HL-60 (cell line): ENCODE measurements at regions not wholly inside any gene's neighbourhood (a gene's known extent, or its start where the extent isn't known, plus 50 kb on each side); places are given as distances from the start of the nearest gene placed in this dataset.

Experiments
- DNase-seq, 2 experiments: peaks; one replicate each; pipeline ENCODE4 v3.0.0-alpha.2; 2010 to 2020; ENCODE audit warnings: low read depth in 1 of 2, low spot score in 1 of 2
- H3K27ac ChIP-seq: fragments of 250-450 bp; sonication (Bioruptor Pico); replicated peaks from 2 replicates; pipeline ENCODE4 v1.5.1; 2020; ENCODE audit warnings: mild to moderate bottlenecking, moderate library complexity
- H3K27me3 ChIP-seq: fragments of 250-450 bp; sonication (Bioruptor Pico); 2 replicates; pipeline ENCODE4 v1.5.1; 2021; ENCODE audit warnings: mild to moderate bottlenecking, moderate library complexity; ENCODE audit not compliant: insufficient read depth, poor library complexity, severe bottlenecking
- H3K4me3 ChIP-seq: replicated peaks from 2 replicates; pipeline ENCODE4 v1.5.1; 2011; ENCODE audit warnings: mild to moderate bottlenecking, control low read depth, low read length; ENCODE audit not compliant: insufficient read depth
- CTCF ChIP-seq: IDR thresholded peaks from one replicate; pipeline ENCODE4 v1.5.1; 2011; ENCODE audit warnings: low read length, control low read depth, inconsistent platforms; ENCODE audit not compliant: insufficient read depth
- GABPA ChIP-seq: IDR thresholded peaks from 2 replicates; pipeline ENCODE4 v1.6.1; 2012; ENCODE audit warnings: low read depth
- POLR2AphosphoS5 ChIP-seq: IDR thresholded peaks from 2 replicates; pipeline ENCODE4 v1.6.1; 2012; ENCODE audit warnings: low read depth
- REST ChIP-seq: IDR thresholded peaks from 2 replicates; pipeline ENCODE4 v1.6.1; 2012; ENCODE audit warnings: low read depth; ENCODE audit not compliant: insufficient replicate concordance
- SPI1 ChIP-seq: IDR thresholded peaks from 2 replicates; pipeline ENCODE4 v1.6.1; 2012; ENCODE audit warnings: low read depth, mild to moderate bottlenecking, borderline replicate concordance

- Histone ChIP-seq H3K27me3 (no peaks in the 10 kb centered on the region), H3K27ac (no peak overlapping the region)
- TF ChIP-seq GABPA, result no peak
- TF ChIP-seq SPI1, result no peak
- TF ChIP-seq REST, result no peak
- no peak for TF ChIP-seq CTCF
- no peak for TF ChIP-seq POLR2AphosphoS5
Measured at GRCh38 chrX:39171686-39172085, 370.4 kb downstream of the MID1IP1 start.

GRCh38 chrX:39174241-39174771, 373.0 kb downstream of the MID1IP1 start:
- Histone ChIP-seq H3K27ac (no peak overlapping the region), H3K4me3 (no peak overlapping the region), H3K27me3 (no peaks in the 10 kb centered on the region)
- no peak for TF ChIP-seq GABPA
- TF ChIP-seq CTCF, result no peak
- TF ChIP-seq REST, result no peak
- TF ChIP-seq SPI1, result no peak
- TF ChIP-seq POLR2AphosphoS5, result no peak
- no peak for DNase-seq

More at GRCh38 chrX:39171686-39172085, 370.4 kb downstream of the MID1IP1 start:
- H3K4me3 ChIP-seq, result no peak overlapping the region
- DNase-seq, result no peak

GRCh38 chrX:39174772-39175417, 373.6 kb downstream of the MID1IP1 start:
- Histone ChIP-seq H3K4me3 (no peak overlapping the region), H3K27ac (no peak overlapping the region), H3K27me3 (no peaks in the 10 kb centered on the region)
- no peak for DNase-seq
- TF ChIP-seq REST (no peak), POLR2AphosphoS5 (no peak), SPI1 (no peak), GABPA (no peak), CTCF (no peak)
